ENCODE measurements at regions not wholly inside any gene's neighbourhood (a gene's known extent, or its start where the extent isn't known, plus 50 kb on each side); places are given as distances from the start of the nearest gene placed in this dataset.
A peak's percentile ranks its signal among the peaks of the same experiment; 100 is the strongest.

DNA sequence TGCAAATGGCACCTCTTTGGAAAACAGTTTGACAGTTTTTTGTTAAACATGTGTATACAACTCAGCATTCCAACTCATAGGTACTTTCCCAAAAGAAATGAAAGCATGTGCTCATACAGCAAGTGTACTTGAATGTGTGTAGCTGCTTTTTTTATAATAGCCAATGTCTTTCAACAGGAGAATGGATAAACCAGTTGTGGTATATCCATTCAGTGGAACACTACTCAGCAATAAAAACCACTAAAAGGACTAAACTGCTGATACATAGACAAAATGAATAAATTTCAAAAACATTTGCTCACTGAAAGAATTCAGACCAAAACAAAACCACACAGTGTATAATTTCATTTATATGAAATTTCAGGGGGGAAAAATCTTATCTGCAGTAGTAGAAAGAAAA lies 267.3 kb downstream of the NR2F1-AS1 start:
- no peak for FAIRE-seq

DNA sequence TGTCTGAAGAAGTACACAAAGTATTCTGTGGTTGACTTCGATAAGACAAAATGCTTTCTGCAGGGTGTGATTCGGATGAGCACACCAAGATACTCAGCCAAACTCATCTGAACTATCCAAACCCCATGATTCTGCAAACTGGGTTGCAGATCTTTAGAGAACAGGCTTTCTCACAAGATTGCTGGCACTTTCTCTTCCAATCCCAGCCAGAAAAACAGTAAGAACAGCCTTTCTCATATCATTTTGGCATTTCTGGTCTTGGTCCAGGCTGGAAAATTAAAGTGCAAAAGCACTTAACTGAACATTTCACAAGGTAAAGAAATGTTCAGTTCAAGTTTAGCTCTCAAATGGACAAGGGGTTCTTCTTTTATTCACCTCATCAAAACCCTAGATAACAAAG lies 269.1 kb downstream of the NR2F1-AS1 start:
- no peak for FAIRE-seq

DNA sequence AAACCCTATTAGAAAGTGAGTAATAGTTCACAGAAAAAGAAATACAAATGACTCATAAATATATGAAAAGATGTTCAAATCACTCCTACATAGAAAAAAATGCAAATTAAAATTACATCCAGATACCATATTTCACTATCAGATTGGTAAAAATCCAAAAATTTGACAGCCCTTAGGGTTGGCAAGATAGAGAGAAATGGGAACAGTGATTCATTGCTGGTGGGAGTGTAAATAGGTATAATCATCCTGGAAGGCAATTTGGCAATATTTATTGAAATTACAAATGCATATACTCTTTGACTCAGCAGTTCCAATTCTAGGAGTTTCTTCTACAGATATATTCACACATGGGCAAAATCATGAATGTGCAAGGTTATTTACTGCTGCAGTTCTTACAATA lies 273.5 kb downstream of the NR2F1-AS1 start:
- FAIRE-seq, result no peak

DNA sequence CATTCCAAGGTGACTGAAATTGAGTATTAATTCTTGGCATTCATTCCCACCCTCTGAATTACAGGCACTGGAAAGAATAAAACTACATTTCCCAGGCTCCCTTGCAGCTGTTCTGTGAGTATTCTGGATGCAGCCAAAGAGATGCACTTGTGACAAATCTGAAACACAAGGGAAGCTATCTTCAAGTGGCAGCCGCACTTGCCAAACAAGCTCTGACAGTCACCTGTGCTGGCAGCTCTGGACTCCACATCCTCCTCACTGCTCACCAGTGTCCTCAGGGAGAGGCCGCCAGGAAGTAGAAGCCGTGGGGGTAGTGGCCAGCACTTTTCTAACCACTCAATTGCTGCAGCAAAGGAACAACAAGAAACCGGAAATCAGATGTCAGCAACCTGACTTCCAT lies 275.0 kb downstream of the NR2F1-AS1 start:
- FAIRE-seq, result no peak

DNA sequence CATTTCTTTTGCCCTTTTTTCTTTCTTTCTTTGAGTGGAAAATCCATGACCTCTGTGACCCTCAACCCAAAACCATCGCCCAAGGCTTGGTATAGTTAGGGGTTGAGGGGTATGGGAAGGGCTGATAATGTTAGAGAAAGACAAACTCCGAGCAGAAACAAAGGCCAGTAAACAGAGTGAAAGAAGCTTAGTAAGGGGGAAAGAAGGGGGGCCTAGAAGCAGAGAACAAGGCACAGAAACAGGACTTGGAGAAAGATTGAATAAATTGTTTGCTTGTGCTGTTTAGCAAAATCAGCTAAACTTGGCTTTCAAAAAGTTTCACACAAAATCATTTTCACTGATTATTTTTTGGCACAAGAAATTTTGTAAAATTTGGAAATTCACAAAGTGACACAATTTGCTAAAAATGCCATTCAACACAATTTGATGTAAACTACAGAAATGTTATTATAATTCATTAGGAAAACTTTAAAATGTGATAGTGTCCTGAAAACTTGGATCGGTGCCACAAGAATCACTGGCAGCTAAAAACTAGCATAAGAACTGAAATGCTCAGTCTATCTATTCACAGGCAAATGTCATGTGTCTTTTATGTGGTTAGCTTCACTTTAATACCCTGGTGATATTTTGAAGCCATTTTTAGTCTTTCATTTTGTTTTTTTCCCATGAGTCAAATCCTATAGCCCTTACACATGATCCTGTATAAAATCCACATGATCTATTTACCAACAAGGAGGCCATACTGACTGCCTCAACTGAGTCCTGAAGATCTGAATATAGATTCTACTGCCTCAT lies 276.4 kb downstream of the NR2F1-AS1 start:
- no peak for FAIRE-seq

DNA sequence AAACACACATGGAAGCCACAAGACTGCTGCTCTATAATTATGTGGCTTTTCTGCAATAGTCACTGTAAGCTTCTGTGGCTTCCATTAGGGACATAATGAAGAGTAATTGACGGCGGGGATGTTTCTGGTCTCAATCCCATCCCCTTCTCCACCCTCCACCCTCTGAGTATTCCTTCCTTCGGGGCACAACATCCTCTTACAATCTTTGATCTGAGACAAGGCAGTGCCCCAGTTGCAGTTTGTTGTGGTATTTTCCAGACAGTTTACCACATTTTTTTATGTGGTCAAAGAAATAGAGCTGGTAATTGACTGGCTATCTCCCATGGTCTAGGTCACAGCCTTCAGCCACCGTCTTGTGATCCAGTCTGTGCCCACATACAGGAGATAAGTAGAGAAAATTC lies 277.7 kb downstream of the NR2F1-AS1 start:
- FAIRE-seq, result no peak

DNA sequence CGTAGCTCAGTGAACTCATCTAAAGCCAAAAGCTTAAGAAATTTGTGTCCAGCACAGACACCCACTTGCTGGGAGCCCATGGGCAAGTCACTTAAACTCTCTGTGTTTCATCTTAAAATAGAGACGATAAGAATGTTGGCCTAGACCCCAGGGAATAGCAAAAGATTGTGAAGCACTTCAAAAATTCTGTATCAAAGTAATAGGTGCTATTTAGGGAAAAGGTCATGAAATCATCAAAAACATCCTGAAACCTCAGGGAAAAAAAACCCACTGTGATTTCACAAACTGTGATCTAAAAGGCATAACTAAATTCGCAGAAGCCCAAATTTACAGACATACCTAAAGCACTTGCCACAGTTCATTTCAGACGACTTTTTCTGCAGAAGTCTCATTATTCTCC lies 278.3 kb downstream of the NR2F1-AS1 start:
- FAIRE-seq, result no peak

DNA sequence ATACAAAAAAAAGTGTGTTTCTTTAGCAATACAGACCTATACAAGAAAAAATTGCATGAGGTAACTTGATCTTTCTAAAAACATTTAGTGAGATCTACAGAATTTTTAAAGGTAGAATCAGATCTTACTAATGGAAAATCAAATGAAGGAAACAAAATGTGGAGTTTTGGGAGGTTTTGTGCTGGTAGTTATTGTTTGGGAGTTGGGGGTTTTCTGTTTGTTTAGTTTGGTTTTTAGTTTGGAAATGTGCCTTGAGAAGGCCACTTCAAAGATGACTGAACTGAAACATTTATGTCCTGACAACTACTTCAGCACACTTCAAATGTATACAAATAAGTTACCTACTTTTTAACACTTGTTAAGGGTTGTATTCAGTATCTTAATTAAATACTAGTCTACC lies 280.1 kb downstream of the NR2F1-AS1 start:
- FAIRE-seq, result no peak

DNA sequence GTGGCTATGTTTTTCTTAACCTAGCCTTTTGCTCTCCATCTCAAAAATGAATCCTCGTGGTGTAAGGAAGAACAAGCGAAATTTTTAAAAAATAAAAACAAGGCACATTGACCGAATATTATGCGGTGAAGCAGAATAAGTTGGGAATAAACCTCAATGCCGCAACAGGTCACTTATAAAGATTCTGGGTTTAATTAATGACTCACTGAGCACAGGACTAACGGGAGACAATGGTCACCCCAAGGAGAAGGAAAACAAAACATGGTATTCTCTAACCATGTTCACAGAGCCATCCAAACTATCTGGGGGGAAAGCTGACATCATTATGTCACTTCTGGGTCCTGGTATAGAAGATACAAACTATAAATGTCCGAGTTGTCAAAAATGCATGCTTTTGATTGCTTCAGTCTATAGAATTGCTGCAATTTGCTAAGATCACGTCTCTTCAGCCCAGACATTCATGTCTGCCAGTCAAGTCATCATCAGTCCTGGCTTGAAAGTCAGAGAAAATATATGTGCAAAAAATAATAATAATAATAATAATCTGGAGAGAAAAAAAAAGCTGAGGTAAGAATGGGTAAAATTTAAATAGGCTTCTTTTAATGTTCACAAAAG lies 280.6 kb downstream of the NR2F1-AS1 start:
- no peak for FAIRE-seq

DNA sequence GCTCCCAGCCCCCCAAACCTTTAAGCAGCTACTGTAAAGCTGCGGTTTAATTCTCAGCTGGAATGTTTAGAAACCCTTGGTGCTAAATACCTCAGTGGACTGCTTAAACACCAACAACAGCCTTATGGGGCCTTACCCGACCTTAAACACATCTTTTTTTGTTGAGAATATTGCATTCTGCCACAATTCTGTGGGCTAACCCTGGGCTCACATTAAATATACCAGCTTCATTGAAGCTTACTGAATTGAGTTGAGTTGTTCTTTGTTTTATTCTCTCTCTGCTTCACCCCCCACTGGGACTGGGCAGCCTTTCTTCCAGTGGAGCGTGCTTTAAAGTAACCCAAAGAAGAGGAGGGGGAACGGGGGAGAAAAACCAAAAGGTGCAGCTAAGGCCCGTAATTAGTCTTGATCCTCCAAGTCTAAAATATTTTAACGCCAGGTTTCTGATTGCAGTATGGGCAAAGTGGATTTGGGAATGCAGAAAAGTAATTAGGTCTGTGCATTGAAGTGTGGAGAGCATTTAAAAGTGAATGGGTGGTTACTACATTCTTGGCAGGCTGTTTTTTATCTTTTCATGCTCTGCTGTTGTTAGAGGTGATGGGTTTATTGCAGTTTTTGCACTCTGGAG lies 281.2 kb downstream of the NR2F1-AS1 start:
- FAIRE-seq, result no peak

DNA sequence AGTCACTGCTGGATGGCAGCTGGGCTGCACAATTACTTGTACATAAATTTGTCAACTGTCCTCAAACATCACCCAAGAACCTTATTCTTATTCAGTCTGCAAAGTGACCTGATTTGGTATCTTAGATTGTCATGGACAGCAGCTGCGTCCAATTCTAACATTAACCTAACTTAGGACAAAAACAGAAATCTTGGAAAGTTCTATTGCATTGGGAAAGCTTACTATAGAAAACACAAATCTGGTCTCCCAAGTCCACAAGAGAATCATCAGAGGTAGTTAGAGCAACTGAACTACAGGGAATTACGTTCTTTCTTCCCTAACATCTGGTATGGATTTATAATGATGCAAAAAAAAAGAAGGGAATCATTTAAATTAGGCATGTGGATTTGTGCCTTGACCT lies 283.9 kb downstream of the NR2F1-AS1 start:
- no peak for FAIRE-seq

DNA sequence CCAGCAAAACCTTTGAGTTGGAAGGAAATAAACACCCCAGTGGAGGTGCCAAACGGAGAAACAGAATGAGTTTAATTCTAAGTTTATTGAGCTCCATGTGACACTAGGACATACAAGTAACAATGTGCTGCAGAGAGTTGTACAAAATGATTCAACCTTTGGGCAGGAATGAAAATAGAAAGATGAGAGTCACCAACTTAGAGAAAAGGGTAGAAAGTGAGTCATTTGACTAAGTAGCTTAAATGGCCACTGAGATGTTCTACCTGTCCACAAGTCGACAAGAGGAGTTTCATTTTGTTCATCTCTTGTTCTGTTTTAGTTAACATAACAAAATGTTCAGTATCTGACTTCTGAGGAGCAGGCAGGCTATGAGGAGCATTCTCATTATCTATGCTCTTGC lies 284.7 kb downstream of the NR2F1-AS1 start:
- FAIRE-seq, result no peak

DNA sequence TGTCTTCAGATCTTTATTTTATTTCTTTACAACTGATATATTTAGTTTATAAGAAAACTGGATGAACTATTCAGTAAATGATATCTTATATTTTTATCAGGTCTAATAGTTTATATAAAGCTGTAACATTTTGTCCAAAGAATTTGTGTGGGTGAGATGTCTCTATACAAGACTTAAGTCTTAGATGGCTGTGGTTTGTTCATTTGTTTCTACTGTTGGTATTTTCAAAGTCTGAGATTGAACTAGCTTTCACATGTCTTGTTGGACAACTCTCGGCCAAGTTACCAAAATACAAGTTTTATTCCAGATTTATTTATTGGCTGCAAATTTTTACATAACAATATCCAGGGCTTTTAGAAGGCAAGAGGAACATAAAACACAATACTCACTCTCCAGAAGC lies 286.0 kb downstream of the NR2F1-AS1 start:
- peak; percentile 52 for FAIRE-seq

DNA sequence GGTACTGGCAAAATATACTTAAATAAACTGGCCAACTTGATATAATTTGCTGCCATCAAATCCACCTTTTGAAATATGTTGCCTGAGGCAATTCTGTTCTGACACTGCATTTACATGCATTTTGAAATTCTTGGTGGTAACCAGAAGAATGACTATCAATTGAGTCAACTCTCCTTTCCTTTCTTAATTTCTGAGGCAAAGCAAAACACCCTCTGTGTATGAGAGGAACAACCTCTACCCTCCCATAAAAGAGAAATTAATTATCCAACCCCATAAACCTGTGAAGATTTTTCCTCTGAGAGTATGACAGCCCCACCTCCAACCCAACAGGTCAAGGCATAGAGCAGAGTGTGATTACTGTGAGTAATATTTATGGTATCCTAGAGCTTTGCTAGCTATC lies 286.8 kb downstream of the NR2F1-AS1 start:
- FAIRE-seq, result no peak

DNA sequence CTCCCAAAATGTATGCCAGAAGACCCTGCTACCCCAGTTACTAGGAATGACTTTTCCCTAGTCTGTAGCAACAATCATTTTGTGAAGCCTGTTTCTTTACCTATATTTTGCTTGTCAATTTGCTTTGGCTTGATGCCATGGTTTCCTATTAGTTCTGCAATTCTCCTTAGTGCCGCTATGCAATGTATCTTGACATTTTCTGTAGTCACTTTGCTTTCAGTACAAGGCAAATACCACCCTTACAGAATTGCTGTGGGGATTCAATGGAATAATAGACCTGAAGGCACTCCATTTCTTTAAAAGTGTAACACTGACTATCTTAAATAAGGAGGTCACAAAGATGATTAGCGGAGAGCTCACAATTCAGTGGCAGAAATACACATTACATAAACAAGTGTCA lies 291.1 kb downstream of the NR2F1-AS1 start:
- no peak for FAIRE-seq

DNA sequence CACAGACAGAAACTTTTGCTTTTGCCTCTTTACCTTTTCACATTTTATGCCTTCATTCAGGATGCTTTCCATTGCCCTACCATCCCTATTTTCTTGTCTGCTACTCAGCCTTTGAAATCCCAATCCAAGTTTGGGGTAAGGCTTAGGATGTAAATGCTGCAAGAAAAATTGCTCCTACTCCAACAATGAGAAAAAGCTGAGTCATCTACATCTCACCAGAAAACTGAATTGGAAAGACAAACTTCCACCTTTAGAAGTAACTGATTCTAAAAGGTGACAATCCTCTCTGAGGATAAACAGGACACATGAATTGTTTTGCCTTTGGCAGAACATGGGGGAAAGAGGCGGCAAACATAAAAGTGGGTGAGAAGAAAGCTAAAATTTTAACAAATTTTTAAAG lies 295.6 kb downstream of the NR2F1-AS1 start:
- FAIRE-seq, result no peak

DNA sequence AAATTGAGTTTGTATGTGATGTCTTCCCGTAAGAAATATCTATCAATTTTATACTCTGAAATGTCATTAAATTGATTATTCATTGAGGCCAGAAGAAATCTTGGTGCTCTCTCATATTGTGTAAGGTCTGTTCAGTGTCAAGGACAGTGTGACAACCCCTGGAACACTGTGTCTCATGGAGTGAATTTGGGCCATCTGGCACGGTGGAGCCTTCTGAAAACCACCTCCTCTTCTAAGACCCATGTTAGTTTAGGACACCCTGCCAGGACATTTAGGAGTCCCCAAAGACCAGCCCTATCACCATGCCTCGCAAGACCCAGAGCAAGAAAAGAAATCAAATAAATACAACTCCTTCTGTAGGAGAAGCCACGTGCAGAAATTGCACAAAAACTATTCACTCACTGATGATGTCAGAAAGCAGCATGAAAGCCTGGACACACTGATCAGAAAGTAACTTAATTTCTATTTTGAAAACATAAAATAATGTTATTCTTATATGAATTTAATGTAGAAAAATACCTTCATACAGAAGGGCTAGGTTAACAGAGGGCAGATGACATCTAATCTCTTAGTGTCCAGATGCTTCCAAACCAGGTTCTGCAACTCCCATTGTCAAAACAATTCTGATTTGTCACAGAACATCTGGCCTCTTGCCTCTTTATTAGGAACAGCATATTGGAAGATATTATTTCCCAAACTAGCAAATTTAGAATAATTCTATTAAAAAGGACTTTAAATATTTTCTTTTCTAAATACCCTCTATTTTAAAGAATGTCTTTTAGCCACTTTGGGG lies 298.8 kb downstream of the NR2F1-AS1 start:
- no peak for FAIRE-seq

DNA sequence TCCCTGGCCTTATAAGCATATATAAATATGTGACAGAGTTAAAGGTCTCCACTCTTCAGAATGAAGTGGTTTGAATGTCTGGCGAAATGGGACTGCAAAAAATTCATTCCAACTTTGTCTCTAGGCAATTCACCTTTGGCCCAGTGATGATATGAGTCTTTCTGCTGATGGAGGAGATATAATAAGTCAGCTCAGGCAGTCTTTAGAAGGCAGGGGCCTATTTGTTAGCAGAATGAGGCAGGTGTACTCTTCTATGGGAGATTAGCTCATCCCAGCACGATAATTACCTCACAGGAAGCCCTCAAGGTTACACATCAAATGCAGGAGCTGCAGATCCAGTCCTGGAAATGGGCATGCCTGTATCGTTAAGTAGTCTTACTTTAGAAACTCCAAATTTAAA lies 300.5 kb downstream of the NR2F1-AS1 start:
- no peak for FAIRE-seq

DNA sequence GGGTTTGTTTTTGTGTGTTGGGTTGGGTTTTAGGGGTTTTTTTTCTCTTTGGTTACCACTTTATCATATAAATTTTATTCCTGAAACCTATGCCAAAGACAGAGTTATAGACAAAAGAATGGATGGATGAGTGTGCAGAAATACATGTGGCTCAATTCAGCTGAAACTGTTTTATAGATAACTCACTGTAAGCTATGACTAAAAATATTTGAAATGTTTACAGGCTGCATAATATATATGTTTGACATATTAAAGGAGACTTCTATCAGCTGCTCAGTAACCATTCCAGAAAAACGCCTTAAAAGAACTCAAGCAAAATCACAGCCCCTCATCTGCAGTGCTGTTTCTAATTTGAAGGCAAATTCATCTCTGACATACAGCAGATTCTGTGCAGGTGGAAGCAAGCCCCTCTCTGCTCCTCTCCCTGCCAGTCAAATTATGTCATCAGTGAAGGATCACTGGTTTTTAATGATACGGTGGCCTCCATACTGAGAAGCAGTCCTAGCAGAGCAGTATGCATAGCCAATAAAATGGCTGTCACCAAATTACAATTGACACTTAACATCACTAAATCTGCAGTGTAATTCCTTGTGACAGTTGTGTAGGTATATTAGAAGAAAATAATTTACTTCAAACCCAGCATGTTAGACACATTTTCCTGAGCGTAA lies 301.6 kb downstream of the NR2F1-AS1 start:
- FAIRE-seq, result no peak

DNA sequence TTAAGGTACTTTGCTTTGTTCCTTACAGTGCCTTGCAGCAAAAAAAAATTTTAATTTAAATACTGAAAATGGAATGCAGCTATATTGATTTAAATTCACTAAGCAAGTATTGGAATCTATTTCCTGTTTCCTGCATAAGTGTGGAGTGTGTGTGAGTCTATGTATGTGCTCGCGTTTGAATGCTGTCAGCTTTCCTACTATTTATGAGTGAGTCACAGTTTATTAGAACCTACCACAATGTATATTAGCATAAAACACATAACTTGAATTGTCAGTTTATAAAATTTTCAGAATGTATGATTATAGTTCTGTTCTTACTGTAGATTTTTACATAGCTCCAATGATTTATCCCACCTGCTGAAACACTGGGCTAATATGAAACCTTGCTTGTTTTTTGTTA lies 302.1 kb downstream of the NR2F1-AS1 start:
- FAIRE-seq, result no peak

DNA sequence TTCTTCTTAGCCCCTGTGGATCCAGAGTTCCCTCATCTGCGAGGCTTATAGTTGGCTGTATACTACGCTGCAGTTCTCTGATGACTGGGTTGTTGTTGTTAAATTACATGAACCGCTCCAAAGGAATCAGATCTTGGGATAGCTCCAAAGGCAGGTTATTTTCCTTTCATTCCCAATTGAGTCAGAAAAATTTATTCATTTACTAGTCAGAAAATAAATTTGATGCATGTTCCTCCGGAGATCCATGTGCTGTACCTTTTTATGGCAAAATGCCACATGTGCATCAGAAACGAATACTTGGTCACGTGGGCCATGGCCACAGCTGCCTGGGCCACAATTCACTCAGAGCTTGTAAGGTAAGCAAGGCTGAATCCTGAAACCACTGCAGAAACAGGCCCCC lies 304.0 kb downstream of the NR2F1-AS1 start:
- FAIRE-seq, result no peak

DNA sequence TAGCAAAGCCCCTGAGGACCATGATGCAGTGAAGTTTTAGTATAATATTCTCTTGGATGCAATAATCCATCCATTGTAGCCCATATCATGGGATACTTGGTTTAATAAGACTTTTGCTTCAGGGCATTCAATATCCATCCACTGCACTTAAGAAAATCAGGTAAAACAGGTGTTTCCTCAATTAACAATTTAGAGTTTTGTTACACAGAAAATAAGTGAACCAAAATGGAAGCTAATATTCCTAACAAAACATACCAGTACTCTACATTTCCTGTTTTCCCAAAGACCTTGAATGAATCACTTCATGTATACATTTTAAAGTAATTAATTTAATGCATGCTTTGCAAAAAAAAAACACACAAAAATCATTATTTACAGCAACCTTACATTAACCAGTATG lies 305.6 kb downstream of the NR2F1-AS1 start:
- FAIRE-seq, result no peak

DNA sequence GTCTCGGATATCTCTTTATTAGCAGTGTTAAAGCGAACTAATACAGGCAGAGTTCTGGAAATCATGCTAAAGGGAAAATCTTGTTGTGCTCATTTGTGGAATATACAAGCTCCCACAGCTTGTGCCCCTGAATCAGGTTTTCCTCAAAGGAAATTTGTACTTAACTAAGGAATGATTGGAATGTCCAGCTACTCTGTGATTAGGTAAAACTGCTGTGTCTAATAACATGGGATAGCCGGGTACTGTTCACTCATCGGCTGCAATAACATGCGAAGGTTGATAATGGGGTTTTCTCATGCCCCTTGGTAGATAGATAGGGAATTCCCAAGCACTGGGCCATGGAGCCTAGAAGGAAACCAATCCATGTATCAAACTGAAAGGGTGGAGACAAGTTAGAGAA lies 306.7 kb downstream of the NR2F1-AS1 start:
- no peak for FAIRE-seq
